ENCODE measurements at regions not wholly inside any gene's neighbourhood (a gene's known extent, or its start where the extent isn't known, plus 50 kb on each side); places are given as distances from the start of the nearest gene placed in this dataset.

DNA sequence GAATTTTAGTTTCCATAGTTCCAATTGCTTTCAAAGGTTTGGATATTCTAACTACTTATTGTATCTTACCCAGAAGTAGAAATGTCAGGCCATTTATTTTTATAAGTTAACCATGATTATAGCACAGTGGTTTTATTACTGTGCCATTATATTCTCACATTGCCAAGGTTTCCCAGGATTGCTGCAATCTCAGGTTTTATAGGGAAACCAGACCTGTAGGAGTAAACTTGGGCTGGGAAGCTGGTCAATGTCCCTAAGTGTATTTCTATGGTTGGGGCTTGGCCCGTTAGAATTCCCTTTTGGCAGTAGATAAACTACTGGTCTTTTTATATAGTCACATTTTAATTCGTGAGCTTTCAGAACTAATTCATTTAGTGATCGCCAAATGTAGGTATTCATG, 396.6 kb upstream of the KCNN2 start:
- no peak for DNase-seq (ENCODE audit: low read depth)
- TF ChIP-seq, protein P1, sequence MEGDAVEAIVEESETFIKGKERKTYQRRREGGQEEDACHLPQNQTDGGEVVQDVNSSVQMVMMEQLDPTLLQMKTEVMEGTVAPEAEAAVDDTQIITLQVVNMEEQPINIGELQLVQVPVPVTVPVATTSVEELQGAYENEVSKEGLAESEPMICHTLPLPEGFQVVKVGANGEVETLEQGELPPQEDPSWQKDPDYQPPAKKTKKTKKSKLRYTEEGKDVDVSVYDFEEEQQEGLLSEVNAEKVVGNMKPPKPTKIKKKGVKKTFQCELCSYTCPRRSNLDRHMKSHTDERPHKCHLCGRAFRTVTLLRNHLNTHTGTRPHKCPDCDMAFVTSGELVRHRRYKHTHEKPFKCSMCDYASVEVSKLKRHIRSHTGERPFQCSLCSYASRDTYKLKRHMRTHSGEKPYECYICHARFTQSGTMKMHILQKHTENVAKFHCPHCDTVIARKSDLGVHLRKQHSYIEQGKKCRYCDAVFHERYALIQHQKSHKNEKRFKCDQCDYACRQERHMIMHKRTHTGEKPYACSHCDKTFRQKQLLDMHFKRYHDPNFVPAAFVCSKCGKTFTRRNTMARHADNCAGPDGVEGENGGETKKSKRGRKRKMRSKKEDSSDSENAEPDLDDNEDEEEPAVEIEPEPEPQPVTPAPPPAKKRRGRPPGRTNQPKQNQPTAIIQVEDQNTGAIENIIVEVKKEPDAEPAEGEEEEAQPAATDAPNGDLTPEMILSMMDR (IDR thresholded peaks at IDR 0.05; ENCODE audit: control insufficient read depth, extremely low read depth, insufficient read depth), result no peak
- no peak overlapping the region for H3K4me3 ChIP-seq (ENCODE audit: low read depth, low read length)

DNA sequence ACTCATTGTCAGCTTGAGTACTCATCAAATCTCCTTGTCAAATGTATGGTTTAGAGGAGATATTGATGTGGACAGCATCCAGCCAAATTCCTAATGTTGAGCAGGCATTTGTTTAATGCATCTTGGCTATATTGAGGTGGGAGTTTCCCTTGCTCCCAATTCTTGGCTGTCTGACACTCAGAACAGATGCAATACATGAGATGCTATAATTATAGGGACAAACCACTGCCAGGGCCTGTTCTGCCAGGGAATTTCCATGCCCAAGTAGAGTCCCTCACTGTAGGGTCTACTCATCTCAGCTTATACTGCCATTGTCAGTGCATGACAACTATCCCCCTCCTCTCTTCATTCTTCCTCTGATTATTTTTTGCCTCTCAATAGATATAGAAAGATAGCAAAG, 392.0 kb upstream of the KCNN2 start:
- no peak overlapping the region for H3K4me3 ChIP-seq (ENCODE audit: low read depth, low read length)
- TF ChIP-seq, protein P1 (IDR thresholded peaks at IDR 0.05; ENCODE audit: control insufficient read depth, extremely low read depth, insufficient read depth), result no peak
- DNase-seq (ENCODE audit: low read depth), result no peak

DNA sequence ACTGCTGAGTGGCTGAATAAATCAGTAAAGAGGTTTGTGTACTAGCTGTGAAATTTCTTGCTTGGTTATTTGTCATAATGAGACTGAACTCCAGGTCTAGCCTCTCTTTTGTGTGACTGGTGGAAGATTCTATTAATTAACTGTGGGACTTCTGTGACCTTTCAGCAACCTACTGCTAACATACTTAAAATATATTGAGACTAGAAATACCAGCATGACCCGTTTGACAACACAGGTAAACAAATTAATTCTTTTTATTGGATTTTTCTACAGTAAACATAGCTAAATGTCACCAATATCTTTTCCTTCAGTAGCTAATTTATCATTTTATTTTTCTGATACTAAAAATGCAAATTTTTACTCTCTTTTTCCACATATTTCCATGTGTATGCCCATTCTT, 390.4 kb upstream of the KCNN2 start:
- DNase-seq (ENCODE audit: low read depth), result peak; percentile 96
- H3K4me3 ChIP-seq (ENCODE audit: low read depth, low read length), result peak overlapping the region; percentile 45
- TF ChIP-seq, protein P1 (IDR thresholded peaks at IDR 0.05; ENCODE audit: control insufficient read depth, extremely low read depth, insufficient read depth), result no peak

DNA sequence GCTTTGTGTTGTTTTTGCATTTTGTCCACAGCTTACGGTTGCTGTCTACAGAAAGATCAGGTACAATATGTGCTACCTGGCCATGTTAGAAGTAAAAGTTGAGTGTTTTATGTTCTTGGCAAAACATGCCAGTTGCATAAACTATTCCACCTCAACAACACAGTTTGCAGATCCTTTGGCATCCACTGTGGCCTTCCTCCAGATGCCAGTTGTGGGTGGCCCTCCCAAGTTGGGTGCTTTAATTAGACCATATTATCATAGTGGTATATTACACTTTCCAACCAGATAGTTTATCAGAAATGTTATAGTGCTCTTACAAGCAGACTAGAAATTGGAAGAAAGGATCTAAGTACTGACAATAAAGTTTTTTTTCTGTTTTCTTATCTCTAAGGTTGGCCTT, 386.9 kb upstream of the KCNN2 start:
- TF ChIP-seq, protein P1 (IDR thresholded peaks at IDR 0.05; ENCODE audit: control insufficient read depth, extremely low read depth, insufficient read depth), result no peak
- H3K4me3 ChIP-seq (ENCODE audit: low read depth, low read length), result no peak overlapping the region
- DNase-seq (ENCODE audit: low read depth), result no peak

DNA sequence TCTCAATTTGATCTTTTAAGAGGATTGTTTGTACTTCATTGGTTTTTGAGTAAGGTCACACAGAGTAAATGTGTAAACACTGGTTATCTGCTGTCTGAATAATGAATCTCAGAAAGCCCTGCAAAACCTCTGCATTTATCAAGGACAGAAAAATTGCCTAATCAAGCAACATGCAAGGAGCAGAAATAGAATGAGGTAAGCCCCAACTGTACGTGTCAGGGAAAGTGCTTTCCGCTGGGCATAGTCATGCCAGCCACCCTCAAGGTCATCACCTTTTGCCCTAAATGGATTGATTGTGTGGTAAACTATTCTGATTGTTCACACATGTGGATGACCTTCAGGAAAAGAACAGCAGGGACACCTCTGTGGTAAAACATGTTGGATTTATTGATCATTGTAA, 376.9 kb upstream of the KCNN2 start:
- TF ChIP-seq, protein P1 (IDR thresholded peaks at IDR 0.05; ENCODE audit: control insufficient read depth, extremely low read depth, insufficient read depth), result no peak
- H3K4me3 ChIP-seq (ENCODE audit: low read depth, low read length), result no peak overlapping the region
- DNase-seq (ENCODE audit: low read depth), result no peak

DNA sequence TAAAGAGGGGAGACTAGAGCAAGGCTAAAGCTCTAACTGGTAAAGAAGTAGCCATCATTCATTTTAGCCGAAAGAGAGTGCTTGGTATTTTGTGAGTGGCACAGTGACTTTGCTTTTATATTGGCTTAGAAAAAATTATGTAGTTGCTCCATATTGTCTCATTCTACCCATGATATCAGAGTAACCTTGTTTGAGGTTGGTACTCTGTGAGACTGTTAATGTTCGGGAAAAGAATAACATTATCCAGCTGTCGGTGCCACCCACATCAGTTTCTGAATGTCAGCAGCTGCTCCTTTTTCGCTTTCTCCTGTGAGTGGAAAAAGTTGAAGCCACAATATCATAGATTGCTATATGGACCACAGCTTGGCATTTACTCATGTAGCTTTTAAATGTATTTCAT, 376.4 kb upstream of the KCNN2 start:
- no peak for DNase-seq (ENCODE audit: low read depth)
- TF ChIP-seq, protein P1 (IDR thresholded peaks at IDR 0.05; ENCODE audit: control insufficient read depth, extremely low read depth, insufficient read depth), result no peak
- H3K4me3 ChIP-seq (ENCODE audit: low read depth, low read length), result no peak overlapping the region

DNA sequence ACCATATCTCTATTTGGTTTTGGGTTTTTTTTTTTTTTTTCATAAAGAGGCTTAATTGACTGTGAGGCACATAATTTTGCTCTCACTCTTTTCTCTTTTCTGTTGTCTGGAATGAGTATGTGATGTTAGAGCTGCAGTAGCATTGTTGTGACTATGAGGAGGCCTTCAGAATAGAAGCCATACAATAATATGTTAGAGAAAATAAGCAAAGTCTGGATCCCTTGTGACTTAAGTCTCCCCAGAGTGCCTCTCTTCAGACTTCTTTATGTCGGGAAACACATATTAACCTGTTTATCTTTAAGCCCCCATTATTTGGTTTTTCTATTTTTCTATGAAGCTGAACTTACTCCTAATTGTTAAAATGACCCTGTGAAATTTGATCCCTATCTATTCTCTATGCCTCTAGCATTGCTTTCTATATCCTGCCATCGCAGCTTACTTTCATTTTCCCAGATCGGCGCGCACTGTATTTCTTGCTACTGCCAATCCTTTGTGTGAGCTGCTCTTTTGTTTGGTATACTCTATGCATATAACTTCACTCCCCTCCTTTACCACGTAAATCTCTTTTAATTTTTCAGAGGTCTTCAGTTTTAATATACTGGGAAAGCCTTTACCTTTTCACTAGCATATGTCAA, 372.5 kb upstream of the KCNN2 start:
- TF ChIP-seq, protein P1 (IDR thresholded peaks at IDR 0.05; ENCODE audit: control insufficient read depth, extremely low read depth, insufficient read depth), result no peak
- no peak for DNase-seq (ENCODE audit: low read depth)
- peak overlapping the region; percentile 44 for H3K4me3 ChIP-seq (ENCODE audit: low read depth, low read length)

All from LNCaP clone FGC (cell line).